Endothelial cell of umbilical vein (primary cell): ENCODE measurements at regions not wholly inside any gene's neighbourhood (a gene's known extent, or its start where the extent isn't known, plus 50 kb on each side); places are given as distances from the start of the nearest gene placed in this dataset.

Experiments used
- CTCF ChIP-seq, 2 donors: IDR thresholded peaks; 1 replicate in 1 of 2; 2 replicates in 1 of 2; pipeline ENCODE4 v1.5.1; 2011; ENCODE audit warnings: low read length in 2 of 2, mild to moderate bottlenecking in 2 of 2, moderate library complexity in 2 of 2, control low read depth in 1 of 2, inconsistent platforms in 1 of 2, low read depth in 1 of 2; ENCODE audit not compliant: insufficient read depth in 1 of 2; ENCODE audit errors: extremely low read depth in 1 of 2
- JUN ChIP-seq: IDR thresholded peaks from 2 replicates; pipeline ENCODE4 v1.6.1; 2011; ENCODE audit warnings: borderline replicate concordance, low read depth; ENCODE audit not compliant: insufficient read length, insufficient read depth

DNA sequence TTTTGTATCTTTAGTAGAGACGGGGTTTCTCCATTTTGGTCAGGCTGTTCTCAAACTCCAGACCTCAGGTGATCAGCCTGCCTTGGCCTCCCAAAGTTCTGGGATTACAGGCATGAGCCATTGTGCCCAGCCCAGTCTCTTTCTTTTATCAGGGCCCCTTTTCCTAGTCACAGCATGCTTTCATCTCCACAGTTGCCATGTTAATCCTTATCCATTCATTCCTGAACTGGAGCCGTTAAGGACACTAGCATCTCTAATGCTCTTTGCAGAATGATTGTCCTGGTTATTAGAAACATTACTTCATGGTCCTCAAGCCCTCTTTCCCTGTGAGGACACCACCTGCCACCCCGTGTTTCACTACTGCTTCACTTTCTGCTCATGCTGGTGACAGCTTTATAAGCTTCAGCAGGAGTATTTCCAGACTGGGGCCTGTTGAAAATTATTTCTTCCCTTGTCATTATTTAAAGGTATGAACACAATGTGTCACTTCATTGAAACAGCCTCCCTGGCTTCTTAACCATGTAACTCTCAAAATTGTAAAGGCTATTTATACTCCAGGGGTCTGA, 313.9 kb downstream of the BMPER start:
- TF ChIP-seq JUN, result no peak
- TF ChIP-seq CTCF (IDR thresholded peaks at IDR 0.05; ENCODE audit: extremely low read depth in 1 of 2, insufficient read depth in 1 of 2, low read depth in 1 of 2, low read length in 2 of 2), result no peak
